NCI-H128 (cell line): ENCODE measurements at regions not wholly inside any gene's neighbourhood (a gene's known extent, or its start where the extent isn't known, plus 50 kb on each side); places are given as distances from the start of the nearest gene placed in this dataset.

Experiments
- DNase-seq: peaks from one replicate; lab custom pipeline; 2025; ENCODE audit not compliant: unreplicated experiment; lab: John Stamatoyannopoulos, UW

DNA sequence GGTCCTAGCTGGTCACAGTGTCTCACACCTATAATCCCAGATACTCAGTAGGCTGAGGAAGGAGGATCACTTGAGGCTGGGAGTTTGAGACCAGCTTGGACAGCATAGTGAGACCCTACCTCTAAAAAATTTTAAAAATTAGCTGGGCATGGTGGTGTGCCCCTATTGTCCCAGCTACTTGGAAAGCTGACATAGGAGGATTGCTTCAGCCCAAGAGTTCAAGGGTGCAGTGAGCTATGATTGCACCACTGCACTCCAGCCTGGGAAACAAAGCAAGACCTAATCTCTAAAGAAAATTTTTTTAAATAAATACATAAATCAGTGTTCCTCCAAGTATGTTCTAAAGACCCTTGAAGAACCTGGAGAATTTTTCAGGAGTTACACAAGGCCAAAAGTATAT is 50.6 kb upstream of the GNAO1 start:
- no peak for DNase-seq

DNA sequence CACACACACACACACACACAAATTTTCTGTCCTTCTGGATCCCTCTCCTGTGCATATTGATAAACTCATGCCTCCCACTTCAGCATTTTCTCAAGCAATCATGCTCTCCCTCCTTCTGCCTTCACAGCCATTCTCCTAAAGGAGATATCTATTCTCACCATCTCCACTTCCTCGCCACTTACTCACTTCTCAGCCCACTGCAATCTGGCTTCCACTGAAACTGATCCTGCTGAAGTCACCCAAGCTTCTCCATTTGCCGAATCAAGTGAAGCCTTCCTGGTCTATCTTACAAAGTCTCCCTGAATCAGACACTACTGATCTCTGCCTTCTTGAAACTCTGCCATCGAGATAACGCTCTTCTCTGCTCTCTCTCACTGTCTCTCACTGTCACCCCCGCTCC is 54.0 kb upstream of the GNAO1 start:
- DNase-seq, result no peak

DNA sequence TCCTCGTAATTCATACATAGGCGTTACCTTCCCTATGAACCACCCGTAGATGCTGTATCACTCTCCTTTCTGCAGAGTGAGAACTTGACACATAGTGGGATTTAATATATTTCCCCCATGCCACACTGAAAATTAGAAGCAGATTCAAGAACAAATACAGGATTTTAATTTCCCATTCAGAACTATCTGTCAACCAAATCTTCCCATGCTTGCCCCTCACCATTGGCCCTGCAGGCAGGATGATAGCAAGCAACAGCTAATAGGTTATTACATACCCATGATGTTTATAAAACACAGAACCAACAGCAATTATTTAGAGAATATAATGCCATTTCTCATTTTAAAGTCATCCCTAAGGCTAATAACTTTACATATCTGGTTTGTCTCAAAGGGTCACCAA is 55.0 kb upstream of the GNAO1 start:
- DNase-seq, result no peak

DNA sequence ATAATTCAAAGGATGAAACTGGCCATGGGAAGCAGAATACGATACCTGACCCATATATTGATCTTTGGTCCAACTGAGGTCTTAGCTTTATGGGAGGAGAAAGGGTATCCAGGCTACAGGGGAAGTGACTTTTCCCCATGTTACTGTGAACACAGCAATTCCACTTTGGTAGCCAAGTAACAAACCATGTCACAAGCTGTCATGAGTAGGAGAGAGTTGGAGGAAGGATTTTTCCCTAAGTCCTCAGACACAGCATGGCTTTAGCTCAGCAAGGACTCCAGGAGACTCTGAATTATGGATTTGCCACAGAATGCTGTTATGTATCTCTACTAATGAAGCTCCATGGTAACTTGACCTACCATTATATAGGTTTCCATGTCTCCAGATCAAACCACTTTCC is 56.5 kb upstream of the GNAO1 start:
- no peak for DNase-seq

DNA sequence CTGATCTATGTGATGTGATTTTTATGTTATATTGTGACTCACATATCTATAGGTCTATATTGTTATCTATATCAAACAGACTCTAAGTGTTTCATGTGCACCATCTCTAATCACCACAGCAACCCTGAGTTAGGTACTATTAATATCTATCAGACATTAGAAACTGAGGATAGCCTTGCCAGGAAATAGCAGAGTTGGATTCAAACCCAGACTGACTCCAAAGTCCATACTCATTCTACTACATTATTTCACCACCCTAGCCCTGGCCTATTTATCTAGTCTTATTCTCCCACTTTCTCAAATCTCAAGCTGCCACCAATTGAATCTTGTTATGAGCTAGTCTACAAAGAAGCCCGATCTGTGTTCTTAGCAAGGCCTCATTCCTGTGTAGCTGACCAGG is 65.4 kb upstream of the GNAO1 start:
- no peak for DNase-seq

DNA sequence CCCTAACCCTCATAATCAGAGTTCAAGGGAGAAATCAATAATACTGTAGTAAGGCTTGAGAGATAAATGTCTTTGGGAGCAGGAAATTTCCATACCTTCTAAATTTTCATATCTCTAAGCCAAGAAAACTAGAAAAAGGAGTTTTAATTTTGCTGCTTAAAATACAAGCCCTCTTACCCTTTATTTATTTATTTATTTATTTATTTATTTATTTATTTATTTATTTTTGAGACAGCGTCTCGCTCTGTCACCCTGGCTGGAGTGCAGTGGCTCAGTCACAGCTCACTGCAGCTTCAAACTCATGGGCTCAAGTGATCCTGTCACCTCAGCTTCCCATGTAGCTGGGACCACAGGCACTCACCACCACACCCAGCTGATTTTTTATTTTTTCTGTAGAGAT is 69.0 kb upstream of the GNAO1 start:
- no peak for DNase-seq

DNA sequence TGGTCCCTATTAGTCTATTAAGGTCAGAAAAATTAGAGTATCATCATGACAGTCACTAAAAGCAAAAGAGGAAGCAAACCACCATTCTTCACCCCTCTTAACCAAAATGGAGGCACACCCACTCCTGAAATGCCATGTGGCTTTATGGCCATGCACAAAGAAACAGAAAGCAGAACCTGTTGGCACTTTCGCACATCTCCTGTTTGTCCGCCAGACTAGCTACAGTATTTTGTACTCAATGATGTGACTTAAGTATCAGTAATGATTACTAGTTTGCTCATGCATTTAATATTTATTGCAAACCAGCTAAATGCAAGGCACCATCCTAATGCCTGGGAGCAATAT is 70.2 kb upstream of the GNAO1 start:
- no peak for DNase-seq

DNA sequence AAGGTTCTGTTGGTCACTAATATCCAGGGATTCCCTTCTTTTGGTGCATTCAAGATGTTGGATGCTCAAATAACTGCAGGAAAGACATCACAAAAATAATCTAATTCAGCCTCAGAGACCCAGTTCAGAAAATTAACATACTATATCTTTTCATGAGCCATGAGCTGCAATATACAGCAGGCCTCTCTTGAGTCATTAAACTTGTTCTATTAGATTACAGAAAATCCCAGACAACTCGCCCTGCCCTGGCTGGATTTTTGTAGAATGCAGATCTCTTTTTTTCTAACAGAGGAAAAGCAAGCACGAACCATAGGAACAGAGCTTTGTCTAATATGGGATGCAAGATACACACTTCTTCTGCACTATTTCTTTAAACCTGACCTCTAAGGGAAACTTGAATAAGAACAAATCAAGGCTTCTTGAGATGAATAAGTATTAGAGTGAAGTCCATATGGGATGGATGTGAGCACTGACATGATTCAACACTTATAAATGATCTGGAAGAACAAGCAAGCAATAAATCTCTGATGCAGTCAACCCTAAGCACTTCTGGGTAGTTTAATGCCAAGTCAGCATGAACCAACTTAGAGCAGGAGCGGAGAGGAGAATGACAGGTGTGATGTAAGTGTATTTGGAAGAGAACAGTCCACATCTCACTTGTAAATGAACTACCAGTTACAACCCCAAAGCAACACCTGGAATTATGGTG is 70.7 kb upstream of the GNAO1 start:
- DNase-seq, result no peak

DNA sequence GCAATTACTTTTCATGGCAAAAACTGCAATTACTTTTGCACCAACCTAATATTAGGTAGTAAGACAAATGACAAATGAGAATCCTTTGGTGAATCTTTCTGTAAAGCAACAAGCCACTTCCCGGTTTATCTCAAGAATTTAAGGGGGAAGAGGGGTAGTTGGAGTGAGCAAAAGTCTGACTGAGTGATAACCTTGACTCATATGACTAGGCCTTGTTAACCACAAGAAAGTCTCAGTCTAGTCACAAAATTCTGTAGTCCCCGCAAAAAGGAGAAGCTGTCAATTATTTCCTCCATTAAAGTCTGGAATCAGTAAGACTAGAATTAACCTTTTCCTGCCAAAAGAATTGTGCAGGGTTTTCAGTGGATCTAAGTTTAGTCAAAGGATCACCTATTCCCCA is 72.2 kb upstream of the GNAO1 start:
- DNase-seq, result no peak

DNA sequence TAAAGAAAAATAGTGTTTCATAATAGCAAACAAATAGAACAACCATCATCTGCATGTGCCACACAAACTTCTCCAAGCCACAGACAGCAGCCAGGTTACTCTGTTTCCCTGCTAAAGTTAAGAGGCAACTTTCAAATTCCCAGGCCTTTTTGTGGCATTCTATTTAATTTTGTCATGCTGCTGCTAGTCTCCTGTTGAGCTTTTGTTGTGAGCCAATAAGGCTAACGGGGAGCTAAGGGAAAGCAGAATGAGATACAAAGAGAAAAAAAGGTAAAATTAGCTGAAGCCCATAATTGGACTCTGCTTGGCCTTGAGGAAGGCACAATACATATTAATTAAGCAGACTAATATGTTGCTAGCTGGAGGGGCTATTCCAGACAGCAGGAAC is 74.7 kb upstream of the GNAO1 start:
- DNase-seq, result no peak

DNA sequence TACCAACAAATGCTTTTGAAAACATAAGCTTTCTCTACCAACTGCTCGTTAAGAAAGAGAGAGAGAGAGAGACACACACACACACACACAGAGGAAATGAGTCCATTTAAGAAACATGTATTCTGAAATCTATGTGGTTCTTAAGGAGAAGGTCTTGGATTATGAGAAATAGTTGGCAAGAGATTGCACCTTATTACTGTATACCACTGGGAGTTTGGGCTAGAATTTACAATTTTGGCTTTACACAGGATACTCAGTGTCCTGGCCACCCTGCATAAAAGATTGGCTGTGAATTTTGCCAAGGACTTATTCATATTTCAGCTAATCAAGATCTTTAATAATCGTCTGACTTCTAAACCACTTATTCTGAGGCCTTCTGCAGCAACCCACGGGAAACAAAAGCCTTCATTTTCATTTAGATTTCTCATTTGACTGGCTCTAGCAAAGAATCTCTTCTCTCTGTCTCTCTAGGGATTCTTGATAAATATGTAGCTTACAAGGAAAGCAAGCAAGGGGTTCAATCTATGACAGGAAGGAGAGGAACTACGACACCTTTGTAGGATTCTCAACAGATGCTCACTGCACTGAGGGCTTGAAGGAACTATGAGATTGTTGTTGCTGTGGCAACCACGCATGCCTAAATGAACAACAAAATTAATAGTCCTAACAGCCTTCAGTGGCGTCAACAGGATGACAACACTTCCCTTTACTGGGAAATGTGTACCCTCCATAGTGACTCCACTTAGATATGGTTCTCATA is 75.3 kb upstream of the GNAO1 start:
- DNase-seq, result no peak

DNA sequence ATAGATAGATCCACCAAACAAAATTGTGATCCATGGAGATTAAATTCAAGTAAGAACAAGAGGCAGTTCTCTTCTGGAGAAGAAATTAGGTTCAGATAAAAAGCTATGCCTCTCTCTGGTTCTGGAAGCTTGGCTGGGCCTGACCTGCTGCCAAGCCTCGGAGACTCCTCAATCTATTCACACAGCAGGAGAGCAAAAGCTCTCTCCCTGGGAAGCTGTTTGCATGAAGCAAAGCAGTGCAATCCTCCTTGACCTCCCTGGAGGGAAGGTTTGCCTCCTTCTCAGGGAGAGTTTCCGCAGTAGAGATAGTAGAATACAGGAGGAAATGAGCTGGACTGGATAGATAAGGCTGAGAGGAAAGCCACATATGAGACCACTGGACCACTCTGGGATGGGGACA is 78.1 kb upstream of the GNAO1 start:
- no peak for DNase-seq

DNA sequence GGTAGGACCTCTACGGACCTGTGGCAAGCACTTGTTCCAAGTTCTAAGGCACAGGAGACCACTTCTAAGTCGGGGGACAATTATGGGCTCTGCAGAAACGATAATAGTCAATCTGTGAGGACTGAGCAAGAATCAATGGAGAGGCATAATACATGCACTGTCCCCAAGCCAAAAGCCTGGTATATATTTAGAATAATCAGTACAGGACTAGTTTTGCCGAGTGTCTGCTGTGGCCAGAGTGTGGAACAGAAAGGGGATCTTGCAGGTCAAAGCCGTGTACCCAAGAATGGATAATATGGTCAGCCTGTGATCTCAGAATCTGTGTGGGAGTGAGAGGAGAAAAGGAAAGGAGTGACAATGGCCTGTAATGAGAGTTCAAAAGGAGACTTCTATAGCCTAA is 80.2 kb upstream of the GNAO1 start:
- DNase-seq, result no peak

DNA sequence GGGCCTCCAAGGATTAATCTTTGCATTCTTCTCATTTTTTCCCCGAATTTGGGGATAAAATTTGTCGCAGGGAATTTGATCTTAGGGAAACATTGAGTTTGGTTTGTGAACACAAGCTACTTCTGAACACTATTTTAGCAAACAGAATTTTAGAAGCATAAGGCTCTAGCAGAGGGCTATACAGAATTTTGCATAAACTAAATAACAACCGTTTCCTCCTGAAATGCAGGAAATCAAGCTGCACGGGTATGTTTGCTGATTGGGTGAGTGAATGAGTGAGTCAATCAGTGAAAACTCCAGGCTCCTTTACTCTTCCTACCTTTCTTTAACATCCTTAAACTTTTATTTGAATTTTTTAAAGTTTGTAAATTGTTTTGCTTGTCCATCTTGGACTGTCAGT is 81.3 kb upstream of the GNAO1 start:
- DNase-seq, result no peak

DNA sequence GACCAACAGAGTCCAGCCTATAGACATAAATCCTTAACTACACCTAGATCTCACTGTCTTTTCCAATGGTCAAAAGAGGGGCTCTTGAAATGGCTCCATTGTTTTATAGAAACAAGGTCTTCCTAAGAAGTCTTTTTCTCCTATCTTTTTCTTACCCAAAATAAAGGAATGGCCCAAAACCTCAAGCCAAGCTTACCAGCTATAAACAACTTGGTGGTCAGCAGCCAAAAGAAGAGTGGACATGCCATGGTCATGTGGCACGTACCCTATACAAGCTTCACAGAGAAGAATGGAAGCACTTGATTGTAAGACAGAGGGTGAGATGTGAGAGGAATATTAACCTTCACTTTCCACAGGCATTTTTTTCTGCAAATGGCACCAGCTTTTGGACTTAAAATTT is 82.1 kb upstream of the GNAO1 start:
- no peak for DNase-seq

DNA sequence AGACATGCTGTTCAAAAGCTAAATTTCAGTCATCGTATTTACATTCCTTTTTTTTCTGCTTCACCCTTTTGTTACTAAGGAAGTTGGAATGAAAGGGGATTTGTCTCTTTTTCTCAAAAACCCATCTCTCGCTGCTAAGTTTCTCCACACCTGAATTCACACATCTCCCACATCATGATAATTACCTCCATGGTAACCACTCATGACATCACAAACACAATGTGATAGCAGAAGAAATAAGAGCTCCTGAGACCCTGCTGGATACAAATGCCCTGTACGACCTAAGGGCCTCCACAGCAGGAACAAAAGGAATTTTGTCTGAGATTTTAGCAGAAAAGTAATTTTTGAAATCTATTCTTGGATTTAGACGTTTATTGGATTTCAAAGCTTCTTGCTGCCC is 82.6 kb upstream of the GNAO1 start:
- DNase-seq, result peak; percentile 3

DNA sequence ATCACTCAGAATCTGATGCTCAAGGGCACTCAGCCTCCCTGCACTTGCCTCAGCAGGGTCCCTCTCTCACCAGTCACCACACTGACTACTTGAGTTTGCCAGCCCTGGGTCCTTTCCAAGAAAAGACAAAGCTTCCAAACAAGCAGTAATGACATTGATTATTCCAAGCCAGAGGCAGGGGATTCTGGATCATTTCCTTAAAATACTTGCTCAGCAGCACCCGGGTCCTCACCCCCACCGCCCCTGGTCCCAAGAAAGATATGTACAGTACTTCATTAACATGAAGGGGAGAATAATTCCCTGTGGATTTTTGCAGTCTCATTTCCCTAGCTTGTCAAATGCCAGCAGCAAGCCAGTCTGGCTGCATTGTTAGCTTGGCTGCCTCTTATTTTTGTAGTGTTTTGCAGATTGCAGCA is 83.2 kb upstream of the GNAO1 start:
- DNase-seq, result peak; percentile 2

DNA sequence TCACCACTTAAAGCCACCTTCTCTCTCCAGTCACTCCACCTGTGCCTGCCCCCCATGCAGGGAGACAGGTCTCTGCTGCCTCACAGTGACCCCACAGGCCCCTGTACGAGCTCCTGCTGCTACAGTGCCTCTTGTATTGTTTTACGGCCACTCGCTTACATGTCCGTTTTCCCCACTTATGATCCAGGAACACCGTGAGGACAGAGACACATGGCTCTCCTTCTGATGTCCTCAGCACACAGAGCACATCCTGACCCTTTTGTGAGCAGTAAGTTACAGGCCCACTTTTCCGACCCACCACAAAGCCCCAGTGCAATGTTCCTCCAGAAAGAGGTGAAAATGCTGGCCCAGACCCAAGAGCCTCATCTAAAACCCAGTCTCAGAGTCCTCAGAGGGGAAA is 84.8 kb upstream of the GNAO1 start:
- no peak for DNase-seq

DNA sequence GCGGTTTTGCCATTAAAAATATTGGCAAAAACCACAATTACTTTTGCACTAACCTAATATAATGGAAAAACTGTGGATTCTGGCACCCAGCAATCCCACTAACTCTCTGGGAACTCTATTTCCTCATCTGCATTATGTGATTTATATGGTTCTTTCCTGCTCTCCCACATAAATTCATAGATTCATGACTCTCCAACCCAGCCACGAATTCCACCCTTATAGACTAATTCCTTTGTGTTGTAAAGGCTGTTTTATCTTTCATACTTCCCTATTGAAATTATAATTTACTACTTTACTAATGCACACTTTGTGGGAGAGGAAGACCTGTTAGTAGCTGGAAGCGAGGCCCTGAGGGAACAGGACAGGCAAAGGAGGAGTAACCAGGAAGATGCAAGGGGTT is 88.4 kb upstream of the GNAO1 start:
- DNase-seq, result no peak

DNA sequence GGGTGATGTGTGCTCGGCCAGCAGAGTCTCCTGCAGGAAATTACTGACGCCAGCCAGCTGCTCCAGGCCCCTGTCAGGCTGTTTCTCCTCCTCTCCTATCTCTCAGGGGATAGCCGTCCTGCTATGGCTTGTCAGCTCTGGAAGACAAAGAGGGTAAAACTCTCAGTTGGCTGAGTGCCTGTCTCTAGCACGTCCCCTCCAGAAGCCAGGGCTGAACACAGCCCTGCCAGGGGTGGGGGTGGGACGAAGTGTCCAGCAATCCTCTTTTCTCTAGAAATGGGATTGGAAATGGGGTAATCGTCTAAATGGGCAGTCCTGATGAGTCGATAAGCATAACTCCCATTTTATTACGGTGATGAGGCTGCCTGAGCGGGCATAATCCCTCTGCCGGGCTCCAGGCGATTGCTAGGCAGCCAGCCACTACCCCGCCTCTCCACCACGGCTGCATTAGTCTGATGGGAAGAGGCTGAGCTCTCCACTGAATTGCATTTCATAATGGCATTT is 89.1 kb upstream of the GNAO1 start:
- DNase-seq, result peak; percentile 40

DNA sequence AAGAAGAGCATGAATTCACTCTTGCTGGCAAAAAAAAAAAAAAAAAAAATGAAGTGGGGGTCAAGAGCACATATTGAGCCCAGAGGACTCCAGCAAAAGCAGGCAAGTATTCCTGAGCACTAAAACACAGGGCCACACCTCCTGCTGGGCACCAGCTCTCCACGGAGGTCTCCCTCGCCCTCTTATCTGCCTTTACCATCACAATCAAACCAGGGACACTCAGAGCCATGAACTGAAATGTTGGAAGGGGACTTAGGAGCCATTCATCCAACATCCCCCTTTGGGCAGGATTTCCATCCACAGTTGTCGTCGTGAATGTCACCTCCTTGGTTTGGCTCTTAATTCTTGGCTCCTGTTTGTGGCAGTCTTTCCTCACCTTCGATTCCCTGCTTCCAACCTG is 89.8 kb upstream of the GNAO1 start:
- no peak for DNase-seq

DNA sequence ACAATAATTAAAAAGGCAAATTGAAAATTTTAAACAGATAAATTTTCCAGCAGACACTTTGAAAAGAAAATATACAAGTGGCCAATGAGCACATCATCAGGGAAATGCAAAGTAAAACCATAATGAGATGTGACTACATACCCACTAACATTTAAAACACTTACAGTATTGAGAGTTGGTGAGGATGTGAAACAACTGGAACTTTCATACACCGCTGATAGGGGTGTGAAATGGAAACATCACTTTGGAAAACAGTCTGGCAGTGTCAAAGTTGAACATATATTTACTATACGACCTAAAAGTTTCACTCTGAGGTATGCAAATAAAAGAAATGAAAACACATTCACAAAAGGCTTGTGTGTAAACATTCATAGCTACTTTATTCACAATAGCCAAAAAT is 94.0 kb upstream of the GNAO1 start:
- DNase-seq, result no peak

DNA sequence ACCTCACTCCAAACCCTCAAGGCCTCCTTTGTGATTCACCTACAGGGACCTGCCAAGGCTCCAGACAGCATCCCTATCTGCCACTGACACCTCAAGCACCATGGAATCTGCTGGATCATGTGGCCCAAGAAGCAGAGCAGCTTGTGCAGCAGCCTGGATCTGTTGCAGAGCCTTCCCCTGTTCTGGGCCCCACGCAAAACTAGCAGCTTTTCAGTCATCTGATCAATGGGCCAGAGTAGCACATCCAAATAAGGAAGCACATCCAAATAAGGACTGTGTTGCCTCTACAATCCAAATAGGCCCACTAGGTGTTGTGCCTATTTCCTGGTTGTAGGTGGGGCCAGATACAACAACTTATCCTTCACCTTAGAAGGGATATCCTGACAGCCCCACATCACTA is 97.1 kb upstream of the GNAO1 start:
- DNase-seq, result no peak
